PC-3 (cell line): ENCODE measurements at regions not wholly inside any gene's neighbourhood (a gene's known extent, or its start where the extent isn't known, plus 50 kb on each side); places are given as distances from the start of the nearest gene placed in this dataset.
A peak's percentile ranks its signal among the peaks of the same experiment; 100 is the strongest.

Experiments used
- ATAC-seq: fragments of 200-7000 bp; cut with Tn5 transposase; 2 replicates; pipeline ENCODE4 v1.9.1; 2020; ENCODE audit warnings: mild to moderate bottlenecking, moderate library complexity
- BruUV-seq: library from RNA; stranded (reverse); fragments of 400-500 nt; replicated peaks from 2 replicates; lab custom pipeline; 2021; lab: Mats Ljungman, UMichigan
- CTCF ChIA-PET: fragments of 300-600 bp; sonication (Branson Sonifier 250); formaldehyde crosslinking; loops from one replicate; lab custom pipeline; 2022; ENCODE audit warnings: antibody characterized with exemption; lab: Charles Lee
- POLR2A ChIA-PET: fragments of 300-600 bp; sonication (Branson Sonifier 250); formaldehyde crosslinking; loops from one replicate; lab custom pipeline; 2022; ENCODE audit warnings: antibody characterized with exemption; ENCODE audit not compliant: unreplicated experiment; lab: Charles Lee
- DNase-seq: peaks from one replicate; pipeline ENCODE4 v3.0.0-alpha.2; 2015
- H2AFZ ChIP-seq: fragments of 300-600 bp; sonication (generic); 2 replicates; pipeline ENCODE4 v1.6.0; 2016; ENCODE audit warnings: antibody characterized with exemption, low read length
- H3F3A ChIP-seq: fragments of 300-600 bp; sonication (generic); one replicate; pipeline ENCODE4 v1.6.0; 2017; ENCODE audit warnings: antibody characterized with exemption, low read length, control low read depth, mild to moderate bottlenecking; ENCODE audit not compliant: unreplicated experiment
- H3K27ac ChIP-seq: fragments of 300-600 bp; sonication (generic); 2 replicates; pipeline ENCODE4 v1.5.1; 2016; ENCODE audit warnings: mild to moderate bottlenecking, low read length
- H3K27me3 ChIP-seq: fragments of 300-600 bp; sonication (generic); 2 replicates; pipeline ENCODE4 v1.6.1; 2016; ENCODE audit warnings: low read length, mixed read lengths
- H3K36me3 ChIP-seq: fragments of 300-600 bp; sonication (generic); 2 replicates; pipeline ENCODE4 v1.6.1; 2016; ENCODE audit warnings: low read depth, mixed run types, low read length, mixed read lengths
- H3K4me1 ChIP-seq: fragments of 300-600 bp; sonication (generic); 2 replicates; pipeline ENCODE4 v1.5.1; 2016; ENCODE audit warnings: low read length; ENCODE audit not compliant: insufficient read depth
- H3K4me2 ChIP-seq: fragments of 300-600 bp; sonication (generic); 2 replicates; pipeline ENCODE4 v1.6.0; 2016; ENCODE audit warnings: low read length
- H3K4me3 ChIP-seq: fragments of 300-600 bp; sonication (generic); 2 replicates; pipeline ENCODE4 v1.5.1; 2016; ENCODE audit warnings: mild to moderate bottlenecking, low read length, mixed read lengths
- H3K79me2 ChIP-seq: fragments of 300-600 bp; sonication (generic); 2 replicates; pipeline ENCODE4 v1.6.1; 2017; ENCODE audit warnings: low read length, mixed read lengths
- H3K9ac ChIP-seq: fragments of 300-600 bp; sonication (generic); 2 replicates; pipeline ENCODE4 v1.6.0; 2016; ENCODE audit warnings: mild to moderate bottlenecking, low read length
- H3K9me2 ChIP-seq: fragments of 300-600 bp; sonication (generic); replicated peaks from 2 replicates; pipeline ENCODE4 v1.6.1; 2016; ENCODE audit warnings: mixed run types, low read length, mixed read lengths
- H3K9me3 ChIP-seq: fragments of 300-600 bp; sonication (generic); 2 replicates; pipeline ENCODE4 v1.6.1; 2016; ENCODE audit warnings: low read length, mixed read lengths
- H4K20me1 ChIP-seq: fragments of 300-600 bp; sonication (generic); 2 replicates; pipeline ENCODE4 v1.6.1; 2016; ENCODE audit warnings: low read length, mixed read lengths
- EZH2 ChIP-seq: fragments of 300-600 bp; sonication (generic); IDR thresholded peaks from one replicate; pipeline ENCODE4 v1.6.1; 2017; ENCODE audit warnings: antibody characterized with exemption, mild to moderate bottlenecking, low read length; ENCODE audit not compliant: unreplicated experiment
- EZH2phosphoT487 ChIP-seq: fragments of 300-600 bp; sonication (generic); IDR thresholded peaks from 2 replicates; pipeline ENCODE4 v1.6.1; 2018; ENCODE audit warnings: mild to moderate bottlenecking, antibody characterized with exemption, low read length, borderline replicate concordance
- intact Hi-C: fragments of 100-400 bp; cut with micrococcal nuclease; formaldehyde crosslinking; loops from 2 replicates; pipeline ENCODE4 v1.9.0; 2023
- TF ChIP-seq, protein P1 (sequence below): fragments of 300-600 bp; sonication (generic); conservative IDR thresholded peaks from 2 replicates; pipeline ENCODE4 v1.5.1; 2017; ENCODE audit warnings: antibody characterized with exemption, low read depth, mild to moderate bottlenecking, low read length

DNA sequence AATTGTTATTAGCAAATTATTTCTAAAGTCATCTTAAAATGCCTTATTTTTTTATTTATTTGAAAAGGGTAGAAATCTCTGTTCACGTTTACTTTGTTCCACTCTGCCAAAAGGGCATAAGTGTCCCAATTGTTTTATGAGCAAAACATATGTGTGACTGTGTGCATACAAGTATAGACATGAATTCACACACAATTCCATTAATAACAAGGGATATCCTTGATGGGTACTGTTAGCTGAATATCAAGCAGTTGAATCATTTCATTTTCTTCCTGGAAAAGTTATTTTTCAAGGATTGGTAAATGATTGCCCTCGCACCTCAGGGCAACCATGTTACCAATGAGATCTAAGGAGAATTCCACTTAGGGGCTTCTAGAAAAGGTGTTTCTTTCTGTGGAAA, 92.1 kb upstream of the TAF11L2 start:
- Histone ChIP-seq H3K27me3 (no peaks in the 10 kb centered on the region), H3K79me2 (no peaks in the 10 kb centered on the region), H3K9ac (no peak overlapping the region), H3K9me2 (no peaks in the 10 kb centered on the region), H2AFZ (no peak overlapping the region), H3K4me3 (no peak overlapping the region), H3K9me3 (no peaks in the 10 kb centered on the region), H3K4me2 (no peak overlapping the region), H4K20me1 (no peaks in the 10 kb centered on the region), H3K36me3 (no peaks in the 10 kb centered on the region), H3K27ac (no peak overlapping the region), H3K4me1 (peaks cover 16% of the 10 kb centered on the region; the same call in 1 of the 2 replicates), H3F3A (no peaks in the 10 kb centered on the region)
- ATAC-seq = no peak
- BruUV-seq = no TSS peak
- TF ChIP-seq EZH2phosphoT487 (no peak), EZH2 (no peak)
- TF ChIP-seq, protein P1, sequence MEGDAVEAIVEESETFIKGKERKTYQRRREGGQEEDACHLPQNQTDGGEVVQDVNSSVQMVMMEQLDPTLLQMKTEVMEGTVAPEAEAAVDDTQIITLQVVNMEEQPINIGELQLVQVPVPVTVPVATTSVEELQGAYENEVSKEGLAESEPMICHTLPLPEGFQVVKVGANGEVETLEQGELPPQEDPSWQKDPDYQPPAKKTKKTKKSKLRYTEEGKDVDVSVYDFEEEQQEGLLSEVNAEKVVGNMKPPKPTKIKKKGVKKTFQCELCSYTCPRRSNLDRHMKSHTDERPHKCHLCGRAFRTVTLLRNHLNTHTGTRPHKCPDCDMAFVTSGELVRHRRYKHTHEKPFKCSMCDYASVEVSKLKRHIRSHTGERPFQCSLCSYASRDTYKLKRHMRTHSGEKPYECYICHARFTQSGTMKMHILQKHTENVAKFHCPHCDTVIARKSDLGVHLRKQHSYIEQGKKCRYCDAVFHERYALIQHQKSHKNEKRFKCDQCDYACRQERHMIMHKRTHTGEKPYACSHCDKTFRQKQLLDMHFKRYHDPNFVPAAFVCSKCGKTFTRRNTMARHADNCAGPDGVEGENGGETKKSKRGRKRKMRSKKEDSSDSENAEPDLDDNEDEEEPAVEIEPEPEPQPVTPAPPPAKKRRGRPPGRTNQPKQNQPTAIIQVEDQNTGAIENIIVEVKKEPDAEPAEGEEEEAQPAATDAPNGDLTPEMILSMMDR = no peak
- DNase-seq = no peak
- intact Hi-C loops = no loop called here
- ChIA-PET POLR2A (no interaction called here), CTCF (no interaction called here)

DNA sequence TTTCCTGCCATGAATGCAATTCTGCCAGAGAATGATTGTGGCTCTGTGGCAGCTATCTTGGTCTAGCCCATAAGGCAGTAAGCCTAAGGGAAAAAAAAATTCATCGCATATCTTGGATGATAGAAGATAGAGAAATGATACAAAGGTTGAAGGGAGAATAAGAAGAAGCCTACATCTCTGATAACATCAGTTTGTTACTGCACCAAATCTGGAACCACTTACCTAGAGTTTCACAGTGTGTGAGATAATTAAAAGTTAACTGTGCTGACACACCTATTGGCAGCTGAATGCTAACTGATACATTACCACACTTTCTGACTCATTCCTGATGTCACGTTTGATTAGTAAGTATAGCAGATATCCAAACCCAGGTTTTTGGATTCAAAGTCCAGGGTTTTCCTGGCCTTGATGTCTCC, 91.6 kb upstream of the TAF11L2 start:
- no peak overlapping the region for H3K4me2 ChIP-seq
- H4K20me1 ChIP-seq = no peaks in the 10 kb centered on the region
- no peaks in the 10 kb centered on the region for H3F3A ChIP-seq
- no peak overlapping the region for H3K27ac ChIP-seq
- no peak for TF ChIP-seq EZH2
- no peak for TF ChIP-seq EZH2phosphoT487
- TF ChIP-seq, protein P1 = no peak
- intact Hi-C loops = no loop called here
- H3K9me3 ChIP-seq = no peaks in the 10 kb centered on the region
- H3K4me3 ChIP-seq = no peak overlapping the region
- ATAC-seq = no peak
- no peak overlapping the region for H2AFZ ChIP-seq
- H3K27me3 ChIP-seq = no peaks in the 10 kb centered on the region
- no peak overlapping the region for H3K9ac ChIP-seq
- ChIA-PET POLR2A (no interaction called here), CTCF (no interaction called here)
- peak; percentile 51 for DNase-seq
- BruUV-seq = no TSS peak
- no peaks in the 10 kb centered on the region for H3K79me2 ChIP-seq
- H3K36me3 ChIP-seq = no peaks in the 10 kb centered on the region
- peaks cover 14% of the 10 kb centered on the region; the same call in 1 of the 2 replicates for H3K4me1 ChIP-seq
- no peaks in the 10 kb centered on the region for H3K9me2 ChIP-seq

DNA sequence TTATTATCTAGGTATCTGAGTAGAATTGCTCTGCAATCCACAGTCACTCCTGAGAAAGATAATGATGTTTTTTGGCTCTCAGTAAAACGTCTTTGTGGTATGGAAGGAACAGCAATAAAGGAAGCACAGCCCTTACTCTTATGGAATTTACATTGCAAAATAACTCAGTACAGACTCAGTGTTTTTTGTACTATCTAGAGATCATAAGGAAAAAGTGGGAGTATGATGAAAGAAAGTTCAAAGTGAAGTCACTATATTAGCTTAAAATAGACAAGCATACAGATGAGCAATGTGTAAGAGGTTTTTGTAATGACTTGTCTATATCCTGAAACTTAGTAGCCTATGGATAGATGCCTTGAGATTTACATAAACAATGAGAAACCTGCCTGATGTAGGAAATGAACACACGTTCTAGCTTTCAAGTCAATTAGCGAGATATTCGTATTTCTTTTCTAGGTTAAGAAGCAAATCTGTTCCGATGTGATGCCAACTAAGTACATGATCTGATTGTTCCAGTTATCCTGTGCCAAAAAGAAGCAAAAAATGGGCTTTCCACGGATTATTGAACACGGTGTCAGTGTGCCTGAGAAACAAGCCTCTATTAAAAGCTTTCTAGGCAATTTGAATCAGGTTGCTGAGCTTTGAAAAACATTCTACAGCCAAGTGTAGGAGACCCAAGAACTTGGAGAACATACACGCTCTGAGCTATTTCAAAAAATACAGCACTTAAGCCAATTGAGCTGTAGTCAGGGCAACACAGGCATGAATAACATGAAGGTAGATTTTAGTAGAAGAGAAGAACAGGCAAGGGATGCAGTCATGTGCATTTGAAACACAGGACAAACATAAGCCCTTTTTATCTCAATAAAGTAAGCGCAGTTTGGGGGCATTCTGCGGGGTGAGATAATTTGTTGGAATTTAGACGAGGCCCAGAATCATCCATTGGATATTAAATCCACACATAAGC, 86.3 kb upstream of the TAF11L2 start:
- Histone ChIP-seq H3K36me3 (no peaks in the 10 kb centered on the region), H2AFZ (no peak overlapping the region), H4K20me1 (no peaks in the 10 kb centered on the region), H3K27me3 (no peaks in the 10 kb centered on the region), H3K9ac (no peak overlapping the region), H3K79me2 (no peaks in the 10 kb centered on the region), H3K4me3 (no peak overlapping the region), H3F3A (no peaks in the 10 kb centered on the region), H3K4me1 (peaks cover 9% of the 10 kb centered on the region; the same call in 1 of the 2 replicates), H3K9me2 (no peaks in the 10 kb centered on the region), H3K27ac (no peak overlapping the region), H3K9me3 (no peaks in the 10 kb centered on the region), H3K4me2 (no peak overlapping the region)
- ATAC-seq (no peak), DNase-seq (no peak)
- TF ChIP-seq EZH2phosphoT487 (no peak), EZH2 (no peak)
- TF ChIP-seq, protein P1 = no peak
- CTCF ChIA-PET = no interaction called here
- intact Hi-C loops = no loop called here
- BruUV-seq = no TSS peak
- POLR2A ChIA-PET = no interaction called here
